ENCODE measurements at regions not wholly inside any gene's neighbourhood (a gene's known extent, or its start where the extent isn't known, plus 50 kb on each side); places are given as distances from the start of the nearest gene placed in this dataset.
"Not testable (repeated sequence)": the region's sequence is repeated elsewhere in the genome, so short reads cannot be mapped to it uniquely, and the experiment has no call there.

- TF ChIP-seq, protein P1, sequence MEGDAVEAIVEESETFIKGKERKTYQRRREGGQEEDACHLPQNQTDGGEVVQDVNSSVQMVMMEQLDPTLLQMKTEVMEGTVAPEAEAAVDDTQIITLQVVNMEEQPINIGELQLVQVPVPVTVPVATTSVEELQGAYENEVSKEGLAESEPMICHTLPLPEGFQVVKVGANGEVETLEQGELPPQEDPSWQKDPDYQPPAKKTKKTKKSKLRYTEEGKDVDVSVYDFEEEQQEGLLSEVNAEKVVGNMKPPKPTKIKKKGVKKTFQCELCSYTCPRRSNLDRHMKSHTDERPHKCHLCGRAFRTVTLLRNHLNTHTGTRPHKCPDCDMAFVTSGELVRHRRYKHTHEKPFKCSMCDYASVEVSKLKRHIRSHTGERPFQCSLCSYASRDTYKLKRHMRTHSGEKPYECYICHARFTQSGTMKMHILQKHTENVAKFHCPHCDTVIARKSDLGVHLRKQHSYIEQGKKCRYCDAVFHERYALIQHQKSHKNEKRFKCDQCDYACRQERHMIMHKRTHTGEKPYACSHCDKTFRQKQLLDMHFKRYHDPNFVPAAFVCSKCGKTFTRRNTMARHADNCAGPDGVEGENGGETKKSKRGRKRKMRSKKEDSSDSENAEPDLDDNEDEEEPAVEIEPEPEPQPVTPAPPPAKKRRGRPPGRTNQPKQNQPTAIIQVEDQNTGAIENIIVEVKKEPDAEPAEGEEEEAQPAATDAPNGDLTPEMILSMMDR (IDR thresholded peaks at IDR 0.05) = not testable (repeated sequence)
- TF ChIP-seq EP300 (IDR thresholded peaks at IDR 0.05) = not testable (repeated sequence)
Measured at GRCh38 chr1:199498802-199499201, 528.7 kb upstream of the NR5A2 start.
